MCF 10A (cell line): ENCODE measurements at regions not wholly inside any gene's neighbourhood (a gene's known extent, or its start where the extent isn't known, plus 50 kb on each side); places are given as distances from the start of the nearest gene placed in this dataset.
A peak's percentile ranks its signal among the peaks of the same experiment; 100 is the strongest.

Experiments
- BruUV-seq: library from RNA; stranded (reverse); fragments of 400-500 nt; replicated peaks from 2 replicates; lab custom pipeline; 2021; lab: Mats Ljungman, UMichigan
- CTCF ChIA-PET: fragments of 300-600 bp; sonication (Branson Sonifier 250); formaldehyde crosslinking; extraction: SDS; loops from one replicate; lab custom pipeline; 2021; ENCODE audit warnings: antibody characterized with exemption, inconsistent platforms; lab: Yijun Ruan, JAX
- POLR2A ChIA-PET: fragments of 300-600, 350-650 bp; sonication (Branson Sonifier 250); formaldehyde crosslinking; extraction: SDS; loops from one replicate; lab custom pipeline; 2020; ENCODE audit warnings: antibody characterized with exemption, inconsistent platforms; lab: Yijun Ruan, JAX
- DNase-seq: peaks from one replicate; pipeline ENCODE4 v3.0.0-alpha.2; 2018; ENCODE audit not compliant: unreplicated experiment
- H3K27ac Mint-ChIP-seq: one replicate; pipeline ENCODE4 v1.8.0; 2022; ENCODE audit warnings: mild to moderate bottlenecking, low read depth, mixed read lengths; ENCODE audit not compliant: unreplicated experiment
- H3K27me3 Mint-ChIP-seq: one replicate; pipeline ENCODE4 v1.8.0; 2022; ENCODE audit warnings: mixed read lengths; ENCODE audit not compliant: insufficient read depth, unreplicated experiment
- H3K36me3 Mint-ChIP-seq: one replicate; pipeline ENCODE4 v1.8.0; 2022; ENCODE audit warnings: mild to moderate bottlenecking, moderate library complexity, mixed read lengths; ENCODE audit not compliant: insufficient read depth, unreplicated experiment
- H3K4me1 Mint-ChIP-seq: one replicate; pipeline ENCODE4 v1.8.0; 2022; ENCODE audit warnings: mixed read lengths; ENCODE audit not compliant: insufficient read depth, unreplicated experiment
- H3K4me3 Mint-ChIP-seq: one replicate; pipeline ENCODE4 v1.8.0; 2022; ENCODE audit warnings: mild to moderate bottlenecking, moderate library complexity, mixed read lengths; ENCODE audit not compliant: unreplicated experiment
- H3K9me3 Mint-ChIP-seq: one replicate; pipeline ENCODE4 v1.8.0; 2022; ENCODE audit warnings: mixed read lengths; ENCODE audit not compliant: unreplicated experiment
- intact Hi-C: fragments of 100-400 bp; cut with micrococcal nuclease; formaldehyde crosslinking; loops from 2 replicates; pipeline ENCODE4 v1.14.1; 2022
- TF ChIP-seq, protein P1 (sequence below): fragments of 200-600 bp; IDR thresholded peaks from one replicate; pipeline ENCODE4 v1.8.0; 2022; ENCODE audit warnings: antibody characterized with exemption, mild to moderate bottlenecking; ENCODE audit not compliant: unreplicated experiment

GRCh38 chr11:11081776-11082175, 223.9 kb upstream of the ZBED5 start:
- no peak overlapping the region for H3K4me3 Mint-ChIP-seq
- intact Hi-C loops: no loop called here
- H3K9me3 Mint-ChIP-seq: no peaks in the 10 kb centered on the region
- H3K36me3 Mint-ChIP-seq: no peaks in the 10 kb centered on the region
- ChIA-PET POLR2A (no interaction called here), CTCF (interaction anchor here (0.7 kb wide), 1 partner anchor 244 kb away, joined by 4 read pairs; no protein-coding TSS in a partner anchor)
- TF ChIP-seq, protein P1, sequence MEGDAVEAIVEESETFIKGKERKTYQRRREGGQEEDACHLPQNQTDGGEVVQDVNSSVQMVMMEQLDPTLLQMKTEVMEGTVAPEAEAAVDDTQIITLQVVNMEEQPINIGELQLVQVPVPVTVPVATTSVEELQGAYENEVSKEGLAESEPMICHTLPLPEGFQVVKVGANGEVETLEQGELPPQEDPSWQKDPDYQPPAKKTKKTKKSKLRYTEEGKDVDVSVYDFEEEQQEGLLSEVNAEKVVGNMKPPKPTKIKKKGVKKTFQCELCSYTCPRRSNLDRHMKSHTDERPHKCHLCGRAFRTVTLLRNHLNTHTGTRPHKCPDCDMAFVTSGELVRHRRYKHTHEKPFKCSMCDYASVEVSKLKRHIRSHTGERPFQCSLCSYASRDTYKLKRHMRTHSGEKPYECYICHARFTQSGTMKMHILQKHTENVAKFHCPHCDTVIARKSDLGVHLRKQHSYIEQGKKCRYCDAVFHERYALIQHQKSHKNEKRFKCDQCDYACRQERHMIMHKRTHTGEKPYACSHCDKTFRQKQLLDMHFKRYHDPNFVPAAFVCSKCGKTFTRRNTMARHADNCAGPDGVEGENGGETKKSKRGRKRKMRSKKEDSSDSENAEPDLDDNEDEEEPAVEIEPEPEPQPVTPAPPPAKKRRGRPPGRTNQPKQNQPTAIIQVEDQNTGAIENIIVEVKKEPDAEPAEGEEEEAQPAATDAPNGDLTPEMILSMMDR: no peak
- H3K4me1 Mint-ChIP-seq: no peaks in the 10 kb centered on the region
- peaks cover 81% of the 10 kb centered on the region for H3K27me3 Mint-ChIP-seq
- DNase-seq: no peak
- no peak overlapping the region for H3K27ac Mint-ChIP-seq
- BruUV-seq: no TSS peak

GRCh38 chr11:11081288-11081687, 223.4 kb upstream of the ZBED5 start:
- CTCF ChIA-PET: no interaction called here
- Mint-ChIP-seq H3K4me3 (no peak overlapping the region), H3K4me1 (no peaks in the 10 kb centered on the region), H3K9me3 (no peaks in the 10 kb centered on the region), H3K27me3 (peaks cover 86% of the 10 kb centered on the region), H3K36me3 (no peaks in the 10 kb centered on the region), H3K27ac (no peak overlapping the region)
- POLR2A ChIA-PET: no interaction called here
- DNase-seq: no peak
- TF ChIP-seq, protein P1: no peak
- no TSS peak for BruUV-seq
- intact Hi-C loops: no loop called here

- intact Hi-C loops: no loop called here
- Mint-ChIP-seq H3K9me3 (no peaks in the 10 kb centered on the region), H3K4me1 (peaks cover 5% of the 10 kb centered on the region), H3K27me3 (peaks cover 75% of the 10 kb centered on the region), H3K4me3 (no peak overlapping the region), H3K27ac (no peak overlapping the region), H3K36me3 (no peaks in the 10 kb centered on the region)
- POLR2A ChIA-PET: interaction anchor here (0.6 kb wide), 1 partner anchor 148 kb away, joined by 3 read pairs; no protein-coding TSS in a partner anchor
- BruUV-seq: no TSS peak
- TF ChIP-seq, protein P1: no peak
- CTCF ChIA-PET: interaction anchor here (0.6 to 3.1 kb wide), 3 partner anchors 51 to 476 kb away, joined by 4 to 7 read pairs (median 4); no protein-coding TSS in a partner anchor
- peak; percentile 13 for DNase-seq
Observed at GRCh38 chr11:11078344-11079086, 220.7 kb upstream of the ZBED5 start.

DNA sequence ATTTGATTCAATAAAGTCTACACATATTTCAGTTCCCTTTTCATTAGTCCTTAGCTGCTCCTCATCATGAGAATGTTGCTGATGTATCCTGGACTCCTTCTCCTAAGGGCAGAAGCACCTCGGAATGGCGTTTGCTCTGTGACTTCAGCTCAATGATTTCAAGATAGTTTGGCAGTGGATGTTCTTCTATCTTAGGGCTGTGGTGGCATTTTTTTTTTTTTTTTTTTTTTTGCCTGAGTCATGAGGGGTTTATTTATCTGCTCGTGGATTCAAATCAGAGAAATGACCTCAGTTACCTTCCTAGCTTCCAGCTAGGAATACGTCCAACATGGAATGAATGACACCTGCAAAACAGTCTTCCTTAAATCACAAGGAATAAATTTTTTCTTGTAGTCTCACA, 220.0 kb upstream of the ZBED5 start:
- peaks cover 69% of the 10 kb centered on the region for H3K27me3 Mint-ChIP-seq
- CTCF ChIA-PET: interaction anchor here (0.6 to 3.1 kb wide), 5 partner anchors 35 to 418 kb away, joined by 3 to 7 read pairs (median 4); no protein-coding TSS in a partner anchor
- BruUV-seq: no TSS peak

More for the DNA sequence above, 220.0 kb upstream of the ZBED5 start:
- POLR2A ChIA-PET: no interaction called here
- TF ChIP-seq, protein P1: no peak
- H3K9me3 Mint-ChIP-seq: no peaks in the 10 kb centered on the region
- no peaks in the 10 kb centered on the region for H3K36me3 Mint-ChIP-seq
- peaks cover 5% of the 10 kb centered on the region for H3K4me1 Mint-ChIP-seq
- no peak for DNase-seq
- no peak overlapping the region for H3K27ac Mint-ChIP-seq
- intact Hi-C loops: no loop called here
- H3K4me3 Mint-ChIP-seq: no peak overlapping the region
